Central memory CD4-positive, alpha-beta T cell (primary cell): ENCODE measurements at regions not wholly inside any gene's neighbourhood (a gene's known extent, or its start where the extent isn't known, plus 50 kb on each side); places are given as distances from the start of the nearest gene placed in this dataset.
"Not testable (repeated sequence)": the region's sequence is repeated elsewhere in the genome, so short reads cannot be mapped to it uniquely, and the experiment has no call there.

Experiments
- DNase-seq: peaks from one replicate; pipeline ENCODE4 v3.0.0; 2022

GRCh38 chr6:27854421-27854820 is 57.8 kb downstream of the OR2B2 start:
- DNase-seq, result no peak

- DNase-seq, result no peak
Observed at GRCh38 chr6:27851440-27851839, 60.8 kb downstream of the OR2B2 start.

GRCh38 chr6:27849001-27849400 is 63.2 kb downstream of the OR2B2 start:
- not testable (repeated sequence) for DNase-seq

- no peak for DNase-seq
Observed at GRCh38 chr6:27847706-27848105, 64.5 kb downstream of the OR2B2 start.

- no peak for DNase-seq
Observed at GRCh38 chr6:27840572-27840971, 71.6 kb downstream of the OR2B2 start.

GRCh38 chr6:27839626-27840475 is 72.3 kb downstream of the OR2B2 start:
- no peak for DNase-seq

- DNase-seq, result no peak
Observed at GRCh38 chr6:27838945-27839625, 73.1 kb downstream of the OR2B2 start.

- peak; percentile 94 for DNase-seq
Observed at GRCh38 chr6:27838058-27838944, 73.9 kb downstream of the OR2B2 start.

- DNase-seq, result no peak
Observed at GRCh38 chr6:27837625-27838057, 74.6 kb downstream of the OR2B2 start.

GRCh38 chr6:27836783-27837624 is 75.2 kb downstream of the OR2B2 start:
- DNase-seq, result peak; percentile 73

GRCh38 chr6:27836141-27836782 is 75.9 kb downstream of the OR2B2 start:
- DNase-seq, result no peak

- DNase-seq, result no peak
Observed at GRCh38 chr6:27834879-27835549, 77.2 kb downstream of the OR2B2 start.

- DNase-seq, result no peak
Observed at GRCh38 chr6:27834384-27834783, 77.8 kb downstream of the OR2B2 start.

- peak; percentile 68 for DNase-seq
Observed at GRCh38 chr6:27831434-27832081, 80.6 kb downstream of the OR2B2 start.

- DNase-seq, result peak; percentile 77
Observed at GRCh38 chr6:27830600-27831433, 81.4 kb downstream of the OR2B2 start.

GRCh38 chr6:27830212-27830599 is 82.0 kb downstream of the OR2B2 start:
- no peak for DNase-seq

- no peak for DNase-seq
Observed at GRCh38 chr6:27829453-27830211, 82.6 kb downstream of the OR2B2 start.

- DNase-seq, result not testable (repeated sequence)
Observed at GRCh38 chr6:27827477-27827876, 84.7 kb downstream of the OR2B2 start.

- DNase-seq, result not testable (repeated sequence)
Observed at GRCh38 chr6:27826612-27826985, 85.6 kb downstream of the OR2B2 start.
